ENCODE measurements at regions not wholly inside any gene's neighbourhood (a gene's known extent, or its start where the extent isn't known, plus 50 kb on each side); places are given as distances from the start of the nearest gene placed in this dataset.

DNA sequence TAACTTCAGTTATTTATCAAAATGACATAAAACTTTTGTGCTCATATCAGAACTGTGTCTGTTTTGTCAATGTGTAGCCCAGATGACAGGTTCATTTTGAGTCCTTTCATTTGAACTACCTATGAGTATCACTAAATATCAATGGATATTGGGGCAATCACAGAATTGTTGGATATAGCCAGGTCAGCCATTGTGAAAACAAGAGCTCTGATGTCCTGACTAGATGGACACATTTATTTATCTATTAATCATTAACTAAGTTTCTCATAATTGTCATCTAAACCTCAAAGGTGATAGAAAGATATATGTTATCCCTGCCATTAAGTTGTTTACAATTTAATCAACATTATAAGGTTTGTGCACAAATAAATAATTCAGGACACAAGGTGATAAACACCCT lies 638.3 kb upstream of the GRIA3 start:
- Histone ChIP-seq H3K27ac (ENCODE audit: low read depth, low read length) (no peak overlapping the region), H3K9me3 (ENCODE audit: insufficient read depth, low read length) (no peaks in the 10 kb centered on the region), H3K79me2 (ENCODE audit: insufficient read depth, low read length) (no peaks in the 10 kb centered on the region)

DNA sequence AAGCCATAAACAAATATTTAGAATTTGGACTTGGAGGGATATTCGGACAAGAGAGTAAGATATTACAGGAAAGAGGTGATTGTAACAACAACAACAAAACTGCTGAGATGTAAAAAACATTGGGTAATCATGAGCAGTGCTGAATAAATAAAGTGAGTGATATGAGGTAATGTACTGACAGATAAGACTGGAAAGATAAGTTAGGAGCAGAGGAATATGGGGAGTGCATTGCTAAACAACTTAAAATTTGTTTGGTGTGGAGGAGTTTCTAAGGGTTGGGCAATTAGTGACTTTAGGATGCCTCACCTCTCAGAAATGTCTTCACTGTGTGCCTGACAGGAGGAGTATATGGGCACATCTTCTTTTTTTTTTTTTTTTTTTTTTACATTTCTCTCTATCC lies 637.8 kb upstream of the GRIA3 start:
- H3K79me2 ChIP-seq (ENCODE audit: insufficient read depth, low read length), result no peaks in the 10 kb centered on the region
- TF ChIP-seq EZH2phosphoT487 (conservative IDR thresholded peaks at IDR 0.05; ENCODE audit: low read length), result no peak
- TF ChIP-seq, protein P1, sequence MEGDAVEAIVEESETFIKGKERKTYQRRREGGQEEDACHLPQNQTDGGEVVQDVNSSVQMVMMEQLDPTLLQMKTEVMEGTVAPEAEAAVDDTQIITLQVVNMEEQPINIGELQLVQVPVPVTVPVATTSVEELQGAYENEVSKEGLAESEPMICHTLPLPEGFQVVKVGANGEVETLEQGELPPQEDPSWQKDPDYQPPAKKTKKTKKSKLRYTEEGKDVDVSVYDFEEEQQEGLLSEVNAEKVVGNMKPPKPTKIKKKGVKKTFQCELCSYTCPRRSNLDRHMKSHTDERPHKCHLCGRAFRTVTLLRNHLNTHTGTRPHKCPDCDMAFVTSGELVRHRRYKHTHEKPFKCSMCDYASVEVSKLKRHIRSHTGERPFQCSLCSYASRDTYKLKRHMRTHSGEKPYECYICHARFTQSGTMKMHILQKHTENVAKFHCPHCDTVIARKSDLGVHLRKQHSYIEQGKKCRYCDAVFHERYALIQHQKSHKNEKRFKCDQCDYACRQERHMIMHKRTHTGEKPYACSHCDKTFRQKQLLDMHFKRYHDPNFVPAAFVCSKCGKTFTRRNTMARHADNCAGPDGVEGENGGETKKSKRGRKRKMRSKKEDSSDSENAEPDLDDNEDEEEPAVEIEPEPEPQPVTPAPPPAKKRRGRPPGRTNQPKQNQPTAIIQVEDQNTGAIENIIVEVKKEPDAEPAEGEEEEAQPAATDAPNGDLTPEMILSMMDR (IDR thresholded peaks at IDR 0.05; ENCODE audit: insufficient read depth, low read length, poor library complexity, severe bottlenecking), result no peak
- no peak overlapping the region for H3K4me2 ChIP-seq (ENCODE audit: low read depth, low read length, poor library complexity, severe bottlenecking)
- no peak overlapping the region for H3K9ac ChIP-seq (ENCODE audit: low read length)
- no peaks in the 10 kb centered on the region for H3K9me3 ChIP-seq (ENCODE audit: insufficient read depth, low read length)
- no peaks in the 10 kb centered on the region for H3K27me3 ChIP-seq (ENCODE audit: low read length)
- no peaks in the 10 kb centered on the region for H3F3A ChIP-seq (ENCODE audit: insufficient read depth)
- no peak overlapping the region for H2AFZ ChIP-seq (ENCODE audit: low read depth, low read length, severe bottlenecking)
- H4K20me1 ChIP-seq (ENCODE audit: low read depth, low read length), result no peaks in the 10 kb centered on the region
- H3K4me3 ChIP-seq (ENCODE audit: insufficient read depth, low read length, poor library complexity, severe bottlenecking), result no peak overlapping the region
- H3K9me2 ChIP-seq (replicated peaks; ENCODE audit: insufficient read depth, low read length), result no peaks in the 10 kb centered on the region
- H3K36me3 ChIP-seq (ENCODE audit: low read length), result no peaks in the 10 kb centered on the region
- H3K27ac ChIP-seq (ENCODE audit: low read depth, low read length), result no peak overlapping the region

More for the DNA sequence above, 638.3 kb upstream of the GRIA3 start:
- no peaks in the 10 kb centered on the region for H3F3A ChIP-seq (ENCODE audit: insufficient read depth)
- no peak for TF ChIP-seq EZH2phosphoT487 (conservative IDR thresholded peaks at IDR 0.05; ENCODE audit: low read length)
- TF ChIP-seq, protein P1 (IDR thresholded peaks at IDR 0.05; ENCODE audit: insufficient read depth, low read length, poor library complexity, severe bottlenecking), result no peak
- no peaks in the 10 kb centered on the region for H3K9me2 ChIP-seq (replicated peaks; ENCODE audit: insufficient read depth, low read length)
- H3K27me3 ChIP-seq (ENCODE audit: low read length), result no peaks in the 10 kb centered on the region
- no peaks in the 10 kb centered on the region for H3K36me3 ChIP-seq (ENCODE audit: low read length)
- no peak overlapping the region for H3K9ac ChIP-seq (ENCODE audit: low read length)
- H3K4me2 ChIP-seq (ENCODE audit: low read depth, low read length, poor library complexity, severe bottlenecking), result no peak overlapping the region
- no peak overlapping the region for H2AFZ ChIP-seq (ENCODE audit: low read depth, low read length, severe bottlenecking)
- H4K20me1 ChIP-seq (ENCODE audit: low read depth, low read length), result no peaks in the 10 kb centered on the region
- H3K4me3 ChIP-seq (ENCODE audit: insufficient read depth, low read length, poor library complexity, severe bottlenecking), result no peak overlapping the region

DNA sequence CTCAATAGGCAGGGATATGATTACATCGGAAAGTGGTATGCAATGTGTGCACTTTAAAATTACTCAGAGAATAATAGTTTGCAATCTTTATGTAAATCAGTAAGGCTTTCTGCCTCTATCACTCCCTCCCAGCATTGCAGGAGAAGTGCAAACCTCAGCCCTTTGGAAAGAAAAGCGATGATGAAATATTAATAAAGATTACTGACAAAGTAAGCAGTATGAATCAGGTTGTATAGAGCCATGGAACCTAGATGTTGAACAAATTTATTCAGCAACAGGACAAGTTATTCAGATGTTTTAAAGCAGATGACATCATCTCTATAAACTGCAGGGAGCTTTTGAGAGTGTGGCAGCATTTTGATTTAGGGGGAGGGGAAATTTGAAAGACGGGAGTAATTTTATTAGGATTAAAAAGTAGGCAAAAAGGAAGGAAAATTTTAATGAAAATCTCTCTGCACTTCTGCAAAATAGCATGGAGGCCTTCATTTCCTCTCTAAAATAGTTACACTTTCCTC lies 631.7 kb upstream of the GRIA3 start:
- TF ChIP-seq EZH2phosphoT487 (conservative IDR thresholded peaks at IDR 0.05; ENCODE audit: low read length), result no peak
- TF ChIP-seq, protein P1 (IDR thresholded peaks at IDR 0.05; ENCODE audit: insufficient read depth, low read length, poor library complexity, severe bottlenecking), result no peak
- Histone ChIP-seq H3K4me2 (ENCODE audit: low read depth, low read length, poor library complexity, severe bottlenecking) (no peak overlapping the region), H3K9me3 (ENCODE audit: insufficient read depth, low read length) (no peaks in the 10 kb centered on the region), H3K27me3 (ENCODE audit: low read length) (no peaks in the 10 kb centered on the region), H3K36me3 (ENCODE audit: low read length) (no peaks in the 10 kb centered on the region), H3K27ac (ENCODE audit: low read depth, low read length) (no peak overlapping the region), H4K20me1 (ENCODE audit: low read depth, low read length) (no peaks in the 10 kb centered on the region), H2AFZ (ENCODE audit: low read depth, low read length, severe bottlenecking) (no peak overlapping the region), H3K9me2 (replicated peaks; ENCODE audit: insufficient read depth, low read length) (no peaks in the 10 kb centered on the region), H3K4me3 (ENCODE audit: insufficient read depth, low read length, poor library complexity, severe bottlenecking) (no peak overlapping the region), H3K9ac (ENCODE audit: low read length) (no peak overlapping the region), H3F3A (ENCODE audit: insufficient read depth) (no peaks in the 10 kb centered on the region), H3K79me2 (ENCODE audit: insufficient read depth, low read length) (no peaks in the 10 kb centered on the region)
